A549 (cell line): ENCODE measurements at regions not wholly inside any gene's neighbourhood (a gene's known extent, or its start where the extent isn't known, plus 50 kb on each side); places are given as distances from the start of the nearest gene placed in this dataset.

Experiments
- ATAC-seq, 2 experiments: fragments of 200-7000 bp in 1 of 2; fragments of >200 bp in 1 of 2; cut with Nextera tagmentation in 1 of 2; cut with Tn5 transposase in 1 of 2; 3 replicates each; pipeline versions ENCODE4 v1.8.0 to v1.9.1; 2018 to 2020; ENCODE audit warnings: mild to moderate bottlenecking in 1 of 2, moderate library complexity in 1 of 2
- CTCF ChIA-PET: fragments of 300-600 bp; sonication (Branson Sonifier 250); formaldehyde crosslinking; extraction: SDS; loops from one replicate; lab custom pipeline; 2021; ENCODE audit warnings: antibody characterized with exemption, inconsistent platforms; lab: Yijun Ruan, JAX
- POLR2A ChIA-PET: fragments of 350-600 bp; formaldehyde crosslinking; extraction: SDS; loops from one replicate; lab custom pipeline; 2021; ENCODE audit warnings: antibody characterized with exemption, inconsistent platforms; lab: Yijun Ruan, JAX
- DNase-seq, 2 experiments: peaks; one replicate each; pipeline versions ENCODE4 v3.0.0 to v3.0.0-alpha.2; 2011 to 2016; ENCODE audit warnings: low read depth in 1 of 2, low spot score in 1 of 2
- FAIRE-seq: peaks from 2 replicates; lab custom pipeline; 2011; peaks lifted over from hg19 to GRCh38; lab: Jason Lieb, UNC
- H3K27ac ChIP-seq, 2 experiments: fragments of >200 bp; sonication (Bioruptor Twin); formaldehyde crosslinking; 3 replicates each; pipeline ENCODE4 v1.5.1; 2016 to 2017
- H3K4me1 ChIP-seq: fragments of >200 bp; sonication (Bioruptor Twin); formaldehyde crosslinking; 3 replicates; pipeline ENCODE4 v1.6.1; 2016
- H3K4me2 ChIP-seq: fragments of >200 bp; sonication (Bioruptor Twin); formaldehyde crosslinking; 3 replicates; pipeline ENCODE4 v1.6.1; 2016
- H3K4me3 ChIP-seq: fragments of >200 bp; sonication (Bioruptor Twin); formaldehyde crosslinking; 3 replicates; pipeline ENCODE4 v1.5.1; 2016
- H3K9me3 ChIP-seq: fragments of >200 bp; sonication (Bioruptor Twin); formaldehyde crosslinking; 3 replicates; pipeline ENCODE4 v1.6.1; 2016
- BCL3 ChIP-seq: fragments of >200 bp; sonication (Bioruptor Twin); formaldehyde crosslinking; IDR thresholded peaks from 3 replicates; pipeline ENCODE4 v1.6.1; 2016
- BHLHE40 ChIP-seq: IDR thresholded peaks from 2 replicates; pipeline ENCODE4 v1.6.1; 2012; ENCODE audit warnings: low read depth, low read length, inconsistent platforms
- CBX2 ChIP-seq: fragments of 200-600 bp; sonication (generic); IDR thresholded peaks from 2 replicates; pipeline ENCODE4 v1.6.1; 2016; ENCODE audit warnings: low read depth, mild to moderate bottlenecking, borderline replicate concordance
- CBX8 ChIP-seq: fragments of 200-600 bp; sonication (generic); IDR thresholded peaks from 2 replicates; pipeline ENCODE4 v1.6.1; 2016
- CHD2 ChIP-seq: fragments of 150-350 bp; IDR thresholded peaks from 2 replicates; pipeline ENCODE4 v1.6.1; 2014; ENCODE audit warnings: low read length; ENCODE audit not compliant: partially characterized antibody
- E2F6 ChIP-seq: IDR thresholded peaks from 2 replicates; pipeline ENCODE4 v1.6.1; 2012; ENCODE audit warnings: low read depth, borderline replicate concordance
- ELK1 ChIP-seq: fragments of 150-350 bp; IDR thresholded peaks from 2 replicates; pipeline ENCODE4 v1.6.1; 2014; ENCODE audit warnings: low read depth, mild to moderate bottlenecking, low read length
- FOSB ChIP-seq: fragments of 250-450 bp; sonication (Bioruptor Pico); IDR thresholded peaks from 2 replicates; pipeline ENCODE4 v1.5.0; 2020; ENCODE audit warnings: mild to moderate bottlenecking, moderate library complexity
- FOSL2 ChIP-seq, 2 experiments: fragments of 450-650 bp in 1 of 2; fragments of >200 bp in 1 of 2; sonication (Bioruptor Twin) in 1 of 2; formaldehyde crosslinking; IDR thresholded peaks; 2 replicates each; pipeline versions ENCODE4 v1.5.0 to v1.6.1; 2016 to 2020; ENCODE audit warnings: mild to moderate bottlenecking in 1 of 2, moderate library complexity in 1 of 2
- GATA3 ChIP-seq: IDR thresholded peaks from 2 replicates; pipeline ENCODE4 v1.6.1; 2012; ENCODE audit warnings: borderline replicate concordance
- HDAC2 ChIP-seq: fragments of 200-600 bp; sonication (generic); IDR thresholded peaks from 2 replicates; pipeline ENCODE4 v1.6.1; 2016
- JUN ChIP-seq, 2 experiments: fragments of >200 bp; sonication (Bioruptor Twin); formaldehyde crosslinking; IDR thresholded peaks; 2 replicates in 1 of 2; 3 replicates in 1 of 2; pipeline ENCODE4 v1.6.1; 2016 to 2017
- JUNB ChIP-seq: fragments of >200 bp; sonication (Bioruptor Twin); formaldehyde crosslinking; IDR thresholded peaks from 2 replicates; pipeline ENCODE4 v1.6.1; 2016
- KDM5A ChIP-seq: fragments of 200-600 bp; sonication (generic); IDR thresholded peaks from 2 replicates; pipeline ENCODE4 v1.6.1; 2016; ENCODE audit warnings: antibody characterized with exemption, mild to moderate bottlenecking
- MAFK ChIP-seq: fragments of 450-650 bp; IDR thresholded peaks from 2 replicates; pipeline ENCODE4 v1.6.1; 2014; ENCODE audit not compliant: partially characterized antibody
- MAX ChIP-seq: IDR thresholded peaks from 2 replicates; pipeline ENCODE4 v1.6.1; 2012
- MAZ ChIP-seq: fragments of 150-350 bp; IDR thresholded peaks from 2 replicates; pipeline ENCODE4 v1.6.1; 2014; ENCODE audit warnings: antibody characterized with exemption, low read depth, low read length, borderline replicate concordance
- MYC ChIP-seq: IDR thresholded peaks from 2 replicates; pipeline ENCODE4 v1.6.1; 2012; ENCODE audit warnings: mild to moderate bottlenecking, inconsistent platforms, low read length, improper control_type of control experiment, borderline replicate concordance
- POLR2A ChIP-seq: IDR thresholded peaks from 2 replicates; pipeline ENCODE4 v1.6.1; 2012; ENCODE audit warnings: mild to moderate bottlenecking, low read length
- RARB ChIP-seq: fragments of 250-450 bp; sonication (Bioruptor Pico); IDR thresholded peaks from 2 replicates; pipeline ENCODE4 v1.8.0; 2021; ENCODE audit warnings: mild to moderate bottlenecking, moderate library complexity
- REST ChIP-seq: fragments of 200-600 bp; sonication (generic); IDR thresholded peaks from 2 replicates; pipeline ENCODE4 v1.6.1; 2016; ENCODE audit warnings: antibody characterized with exemption, mild to moderate bottlenecking, moderate library complexity
- RFX5 ChIP-seq: fragments of 450-650 bp; IDR thresholded peaks from 2 replicates; pipeline ENCODE4 v1.7.1; 2014; ENCODE audit warnings: antibody characterized with exemption, mild to moderate bottlenecking, moderate library complexity
- SMC3 ChIP-seq: fragments of >200 bp; sonication (Bioruptor Twin); formaldehyde crosslinking; IDR thresholded peaks from 3 replicates; pipeline ENCODE4 v1.6.1; 2018; ENCODE audit warnings: inconsistent platforms
- SREBF2 ChIP-seq: fragments of 450-650 bp; IDR thresholded peaks from 2 replicates; pipeline ENCODE4 v1.6.1; 2014; ENCODE audit warnings: mild to moderate bottlenecking, moderate library complexity
- TFCP2L1 ChIP-seq: fragments of 250-450 bp; sonication (Bioruptor Pico); IDR thresholded peaks from 2 replicates; pipeline ENCODE4 v1.5.0; 2021; ENCODE audit warnings: mild to moderate bottlenecking
- TP53 ChIP-seq: fragments of 250-450 bp; sonication (Bioruptor Pico); IDR thresholded peaks from 2 replicates; pipeline ENCODE4 v1.5.0; 2021; ENCODE audit warnings: mild to moderate bottlenecking, moderate library complexity
- ZC3H11A ChIP-seq: fragments of 450-650 bp; IDR thresholded peaks from 2 replicates; pipeline ENCODE4 v1.6.1; 2014; ENCODE audit warnings: antibody characterized with exemption, mild to moderate bottlenecking
- ZFP36 ChIP-seq: fragments of 450-650 bp; IDR thresholded peaks from 2 replicates; pipeline ENCODE4 v1.6.1; 2014; ENCODE audit warnings: borderline replicate concordance; ENCODE audit not compliant: partially characterized antibody
- ZSCAN20 ChIP-seq: fragments of 250-450 bp; sonication (Bioruptor Pico); IDR thresholded peaks from 2 replicates; pipeline ENCODE4 v1.8.0; 2022; ENCODE audit warnings: mild to moderate bottlenecking, moderate library complexity
- WGBS: methylation state at CpG from one replicate; pipeline ENCODE4 v1.1.6; 2017; ENCODE audit errors: missing lambda C conversion rate; 5-methylcytosine and 5-hydroxymethylcytosine counted together

GRCh38 chr4:124589786-124590185 lies 122.7 kb downstream of the ANKRD50 start:
- 29% methylated on average over 1 of the region's 1 CpG for WGBS
- no peak for TF ChIP-seq RFX5
- no peak for TF ChIP-seq CBX2
- TF ChIP-seq JUNB: no peak
- TF ChIP-seq ZSCAN20 (CRISPR knock-in tag): no peak
- no peak for TF ChIP-seq RARB (CRISPR knock-in tag)
- no peak for TF ChIP-seq BCL3
- TF ChIP-seq FOSB (CRISPR knock-in tag): no peak
- TF ChIP-seq CHD2: no peak
- no peak for TF ChIP-seq MAZ
- Histone ChIP-seq H3K27ac (no peak overlapping the region), H3K4me1 (no peaks in the 10 kb centered on the region), H3K4me3 (no peak overlapping the region), H3K9me3 (no peaks in the 10 kb centered on the region; the same call in 2 of the 3 replicates), H3K4me2 (no peak overlapping the region)
- no peak for FAIRE-seq
- ChIA-PET CTCF (no interaction called here), POLR2A (no interaction called here)
- DNase-seq: no peak
- no peak for ATAC-seq

GRCh38 chr4:124590480-124590879 lies 122.1 kb downstream of the ANKRD50 start:
- CTCF ChIA-PET: no interaction called here

GRCh38 chr4:124591637-124592036 lies 120.9 kb downstream of the ANKRD50 start:
- no peaks in the 10 kb centered on the region for H3K4me1 ChIP-seq
- no peak overlapping the region for H3K4me3 ChIP-seq
- DNase-seq: no peak
- H3K27ac ChIP-seq: no peak overlapping the region
- 43% methylated on average over 2 of the region's 2 CpGs for WGBS
- H3K4me2 ChIP-seq: no peak overlapping the region
- FAIRE-seq: no peak
- no peaks in the 10 kb centered on the region; the same call in 2 of the 3 replicates for H3K9me3 ChIP-seq
- no peak for TF ChIP-seq JUNB
- no peak for TF ChIP-seq ZFP36
- no peak for TF ChIP-seq FOSL2 (IDR thresholded peaks at IDR 0.05)
- no peak for TF ChIP-seq FOSL2 (CRISPR knock-in tag; IDR thresholded peaks at IDR 0.05)
- TF ChIP-seq HDAC2: no peak
- CTCF ChIA-PET: no interaction called here
- POLR2A ChIA-PET: no interaction called here
- ATAC-seq: no peak

More at GRCh38 chr4:124590480-124590879, 122.1 kb downstream of the ANKRD50 start:
- ATAC-seq: no peak
- POLR2A ChIA-PET: no interaction called here
- Histone ChIP-seq H3K4me3 (no peak overlapping the region), H3K27ac (no peak overlapping the region), H3K4me2 (no peak overlapping the region), H3K9me3 (no peaks in the 10 kb centered on the region; the same call in 2 of the 3 replicates), H3K4me1 (no peaks in the 10 kb centered on the region)
- no peak for TF ChIP-seq REST
- no peak for TF ChIP-seq TP53 (CRISPR knock-in tag)
- no peak for TF ChIP-seq JUN (IDR thresholded peaks at IDR 0.05)
- TF ChIP-seq ZC3H11A: no peak
- TF ChIP-seq RARB (CRISPR knock-in tag): no peak
- no peak for TF ChIP-seq BHLHE40
- DNase-seq: no peak
- FAIRE-seq: no peak

GRCh38 chr4:124593494-124593893 lies 119.0 kb downstream of the ANKRD50 start:
- no peak for DNase-seq
- no peak overlapping the region for H3K27ac ChIP-seq
- no peak overlapping the region for H3K4me2 ChIP-seq
- CTCF ChIA-PET: no interaction called here
- ATAC-seq: no peak
- FAIRE-seq: no peak
- POLR2A ChIA-PET: no interaction called here
- no peaks in the 10 kb centered on the region for H3K4me1 ChIP-seq
- H3K9me3 ChIP-seq: no peaks in the 10 kb centered on the region
- 72% methylated on average over 2 of the region's 2 CpGs for WGBS
- H3K4me3 ChIP-seq: no peak overlapping the region
- no peak for TF ChIP-seq MAFK
- TF ChIP-seq GATA3: no peak
- no peak for TF ChIP-seq TFCP2L1 (CRISPR knock-in tag)
- no peak for TF ChIP-seq ELK1
- no peak for TF ChIP-seq MAX
- no peak for TF ChIP-seq KDM5A
- TF ChIP-seq TP53 (CRISPR knock-in tag): no peak
- TF ChIP-seq E2F6: no peak
- TF ChIP-seq SMC3: no peak
- no peak for TF ChIP-seq MYC
- no peak for TF ChIP-seq POLR2A
- TF ChIP-seq CBX8: no peak
- TF ChIP-seq SREBF2: no peak
- no peak for TF ChIP-seq JUNB
